ENCODE measurements at regions not wholly inside any gene's neighbourhood (a gene's known extent, or its start where the extent isn't known, plus 50 kb on each side); places are given as distances from the start of the nearest gene placed in this dataset.

- no peak for DNase-seq
These were observed 65.4 kb upstream of the WDFY2 start for GRCh38 chr13:51518827-51519226.

GRCh38 chr13:51519771-51520216, 64.5 kb upstream of the WDFY2 start:
- DNase-seq, result no peak

- DNase-seq, result no peak
These were observed 63.7 kb upstream of the WDFY2 start for GRCh38 chr13:51520524-51520923.

- peak; percentile 78 for DNase-seq
These were observed 61.2 kb upstream of the WDFY2 start for GRCh38 chr13:51523082-51523518.

DNA sequence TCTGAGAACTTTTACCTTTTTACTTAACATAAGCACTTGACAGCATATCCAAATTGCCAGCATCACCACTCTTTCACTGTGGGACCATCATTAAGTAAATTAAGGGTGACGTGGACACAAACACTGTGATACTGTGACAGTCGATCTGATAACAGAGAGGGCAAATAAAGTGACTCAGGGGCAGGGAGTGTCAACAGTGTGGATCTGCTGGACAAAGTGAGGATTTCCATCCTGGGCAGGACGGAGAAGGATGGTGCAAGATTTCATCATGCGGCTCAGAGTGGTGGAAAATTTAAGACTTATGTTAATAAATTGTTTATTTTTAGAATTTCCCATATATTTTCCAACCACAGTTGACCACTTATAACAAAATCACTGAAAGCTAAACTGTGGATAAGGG, 60.0 kb upstream of the WDFY2 start:
- peak; percentile 84 for DNase-seq

DNA sequence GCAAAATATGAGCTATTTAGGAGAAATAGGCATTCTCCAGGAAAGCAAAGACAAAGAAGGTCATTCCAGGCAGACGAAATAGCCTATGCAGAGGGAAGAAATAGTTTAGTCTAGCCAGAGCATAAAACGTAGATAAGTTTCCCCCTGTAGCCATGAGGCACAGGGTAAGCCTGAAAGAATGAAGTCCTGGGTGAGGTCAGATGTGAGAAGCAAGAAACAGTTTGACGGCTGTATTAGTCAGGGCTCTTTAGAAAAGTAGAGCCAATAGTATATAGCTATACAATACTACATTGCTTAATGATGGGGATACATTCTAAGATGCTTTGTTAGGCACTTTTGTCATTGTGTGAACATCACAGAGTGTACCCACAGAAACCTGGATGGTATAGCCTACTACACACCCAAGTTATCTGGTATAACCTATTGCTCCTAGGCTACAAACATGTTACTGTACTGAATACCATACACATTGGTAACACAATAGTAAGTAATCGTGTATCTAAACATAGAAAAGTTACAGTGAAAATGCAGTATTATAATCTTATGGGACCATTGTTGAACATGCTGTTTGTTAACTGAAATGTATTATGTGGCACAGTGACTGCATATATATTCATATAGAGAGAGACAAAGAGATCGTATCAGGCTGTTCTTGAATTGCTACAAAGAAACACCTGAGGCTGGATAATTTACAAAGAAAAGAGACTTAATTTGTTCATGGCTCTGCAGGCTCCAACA, 59.3 kb upstream of the WDFY2 start:
- DNase-seq, result no peak

DNA sequence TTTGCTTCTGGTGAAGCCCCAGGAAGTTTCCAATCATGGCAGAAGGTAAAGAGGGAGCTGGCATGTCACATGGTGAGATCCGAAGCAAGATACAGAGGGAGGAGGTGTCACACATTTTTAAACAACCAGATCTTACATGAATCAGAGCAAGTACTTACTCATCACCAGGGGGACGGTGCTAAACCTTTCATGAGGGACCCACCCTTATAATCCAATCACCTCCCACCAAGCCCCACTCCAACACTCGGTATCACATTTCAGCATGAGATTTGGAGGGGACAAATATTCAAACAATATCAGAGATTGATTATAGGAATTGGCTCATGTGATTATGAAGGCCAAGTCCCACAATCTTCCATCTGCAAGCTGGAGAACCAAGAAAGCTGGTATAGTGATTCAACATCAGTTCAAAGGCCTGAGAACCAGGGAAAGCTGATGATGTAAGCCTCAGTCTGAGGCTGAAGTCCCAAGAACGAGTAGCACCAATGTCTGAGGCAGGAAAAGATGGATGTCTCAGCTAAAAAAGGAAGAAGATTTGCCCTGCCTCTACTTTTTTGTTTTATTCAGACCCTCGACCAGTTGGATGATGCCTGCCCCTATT, 58.6 kb upstream of the WDFY2 start:
- DNase-seq, result peak; percentile 63

DNA sequence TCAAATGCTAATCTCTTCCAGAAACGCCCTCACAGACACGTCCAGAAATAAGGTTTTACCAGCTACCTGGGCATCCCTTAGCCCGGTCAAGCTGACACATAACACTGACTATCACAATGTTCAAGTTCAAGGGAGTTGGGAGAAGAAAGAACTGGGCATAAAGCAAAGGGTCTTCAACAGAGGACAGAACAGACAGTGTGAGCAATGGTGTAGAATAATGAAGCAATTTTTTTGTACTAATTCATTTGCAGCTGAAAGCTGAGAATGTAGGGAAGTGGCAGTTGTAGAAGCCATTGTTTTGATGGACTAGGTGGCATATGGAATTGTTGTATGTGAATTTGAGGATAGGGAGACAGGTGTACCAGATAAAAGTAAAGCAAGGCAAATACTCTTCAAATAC, 58.1 kb upstream of the WDFY2 start:
- no peak for DNase-seq

DNA sequence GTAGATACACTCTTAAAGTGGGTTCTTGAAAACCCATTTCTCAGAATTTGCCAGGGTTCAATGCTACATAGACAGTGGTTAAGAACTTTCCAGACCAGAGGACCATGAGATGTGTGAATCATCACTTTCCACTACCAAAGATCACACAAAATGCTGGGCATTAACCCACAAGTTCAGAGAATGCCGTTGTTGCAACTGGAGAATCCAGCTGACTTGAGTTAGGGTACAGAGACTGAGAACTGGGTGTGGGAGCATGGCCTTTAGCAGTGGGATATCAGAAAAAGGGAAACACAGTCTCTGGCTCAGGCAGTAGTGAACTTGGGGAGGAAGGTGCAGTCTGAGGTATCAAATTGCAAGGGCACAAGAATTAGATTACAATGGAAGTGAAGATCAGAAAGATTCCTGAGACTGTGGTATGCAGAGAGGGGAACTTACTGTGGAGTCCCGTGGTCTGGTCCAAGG, 51.5 kb upstream of the WDFY2 start:
- DNase-seq, result peak; percentile 53

DNA sequence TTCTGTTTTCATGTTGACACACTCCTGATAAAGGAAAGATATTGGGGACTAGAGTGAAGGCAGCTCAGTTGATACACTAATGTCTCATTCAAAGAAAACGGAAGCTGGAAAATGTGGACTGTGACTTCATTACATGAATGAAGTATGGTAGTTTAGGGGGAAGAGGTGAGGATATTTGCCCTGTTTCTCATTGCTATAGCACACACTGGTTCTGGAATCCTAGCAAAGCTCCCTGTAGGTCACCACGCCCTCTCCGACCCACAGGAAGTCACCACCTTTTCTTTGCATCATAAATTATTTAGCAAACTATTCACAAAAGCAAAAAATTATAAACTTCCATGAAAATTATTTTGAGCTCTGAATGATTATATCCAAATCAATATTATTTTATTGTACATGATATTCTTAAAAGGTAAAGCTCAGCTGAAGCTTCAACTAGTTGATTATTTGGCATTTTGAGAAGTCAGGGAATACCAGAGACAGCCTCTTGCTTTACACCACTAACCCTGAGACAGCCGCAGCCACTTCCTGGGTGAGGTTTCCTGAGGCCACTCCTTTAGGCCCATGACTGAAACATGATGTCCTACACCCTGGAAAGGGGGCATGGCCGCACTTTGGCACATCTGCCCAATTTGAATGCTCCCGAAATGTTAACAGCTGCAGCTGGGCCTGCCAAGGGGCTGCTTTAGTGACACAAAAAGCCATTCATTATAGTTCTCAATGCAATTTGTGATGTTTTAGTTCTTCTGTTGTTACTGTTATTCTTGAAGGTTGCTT, 50.0 kb upstream of the WDFY2 start:
- no peak for DNase-seq
